Stomach (tissue), 8 donors: ENCODE measurements at regions not wholly inside any gene's neighbourhood (a gene's known extent, or its start where the extent isn't known, plus 50 kb on each side); places are given as distances from the start of the nearest gene placed in this dataset.

Experiments
- DNase-seq, 2 donors: peaks; one replicate each; pipeline versions ENCODE4 v3.0.0 to v3.0.0-alpha.2; 2013 to 2019
- H3K27ac ChIP-seq, 5 donors: fragments of 200-600 bp in 4 of 5; sonication (generic) in 4 of 5; one replicate each; pipeline ENCODE4 v1.5.1; 2013 to 2019; ENCODE audit warnings: mild to moderate bottlenecking in 1 of 5, moderate library complexity in 1 of 5
- H3K27me3 ChIP-seq, 3 donors: fragments of 200-600 bp; sonication (generic); one replicate each; pipeline ENCODE4 v1.5.1; 2017 to 2019; ENCODE audit warnings: mixed run types in 1 of 3
- H3K36me3 ChIP-seq, 4 donors: fragments of 200-600 bp; sonication (generic); 1 replicate in 3 of 4; 2 replicates in 1 of 4; pipeline ENCODE4 v1.5.1; 2016 to 2019
- H3K4me1 ChIP-seq, 4 donors: fragments of 200-600 bp; sonication (generic); one replicate each; pipeline ENCODE4 v1.5.1; 2016 to 2019
- H3K4me3 ChIP-seq, 4 donors: fragments of 200-600 bp; sonication (generic) in 3 of 4; one replicate each; pipeline ENCODE4 v1.5.1; 2016 to 2019; ENCODE audit warnings: mild to moderate bottlenecking in 1 of 4
- H3K9me3 ChIP-seq, 4 donors: fragments of 200-600 bp; sonication (generic); one replicate each; pipeline ENCODE4 v1.5.1; 2016 to 2019
- EP300 ChIP-seq: sonication (generic); formaldehyde crosslinking; IDR thresholded peaks from one replicate; pipeline ENCODE4 v1.6.1; 2017; ENCODE audit warnings: antibody characterized with exemption
- POLR2A ChIP-seq, 4 donors: fragments of 450-650 bp; IDR thresholded peaks; one replicate each; pipeline ENCODE4 v1.6.1; 2016; ENCODE audit warnings: antibody characterized with exemption in 4 of 4, control low read depth in 2 of 4, mild to moderate bottlenecking in 1 of 4, moderate library complexity in 1 of 4
- POLR2AphosphoS5 ChIP-seq, 3 donors: sonication (generic); formaldehyde crosslinking; IDR thresholded peaks; one replicate each; pipeline ENCODE4 v1.6.1; 2016; ENCODE audit warnings: antibody characterized with exemption in 3 of 3
- WGBS, 5 donors: extraction: QIAGEN DNeasy Blood & Tissue Kit in 3 of 5; methylation state at CpG; one replicate each; pipeline versions ENCODE4 v1.1.5 to v1.1.7; 2013 to 2018; 5-methylcytosine and 5-hydroxymethylcytosine counted together
- intact Hi-C: fragments of 100-400 bp; cut with DNase I; formaldehyde crosslinking; loops from one replicate; pipeline ENCODE4 v1.15.1; 2023; ENCODE audit warnings: low total_unique reads
- TF ChIP-seq, protein P1 (sequence below), 7 experiments: fragments of 450-650 bp in 4 of 7; fragments of 200-600 bp in 3 of 7; sonication (generic) in 3 of 7; IDR thresholded peaks; one replicate each; pipeline ENCODE4 v1.5.1; 2016 to 2019; ENCODE audit warnings: antibody characterized with exemption in 7 of 7, control low read depth in 2 of 7, mild to moderate bottlenecking in 1 of 7
- donor health status: healthy with polysubstance abuse.
- donor health status: Bipolar disorder and iron deficiency.
- donor health status: healthy.

- intact Hi-C loops, result no loop called here
- Histone ChIP-seq H3K9me3 (no peaks in the 10 kb centered on the region), H3K4me1 (no peaks in the 10 kb centered on the region), H3K27ac (no peak overlapping the region), H3K27me3 (no peaks in the 10 kb centered on the region), H3K36me3 (peaks cover 0 to 3% (median 1%) of the 10 kb centered on the region in 4 donors), H3K4me3 (no peak overlapping the region)
- no peak for TF ChIP-seq POLR2AphosphoS5 (IDR thresholded peaks at IDR 0.05)
- no peak for TF ChIP-seq POLR2A (IDR thresholded peaks at IDR 0.05)
- TF ChIP-seq, protein P1, sequence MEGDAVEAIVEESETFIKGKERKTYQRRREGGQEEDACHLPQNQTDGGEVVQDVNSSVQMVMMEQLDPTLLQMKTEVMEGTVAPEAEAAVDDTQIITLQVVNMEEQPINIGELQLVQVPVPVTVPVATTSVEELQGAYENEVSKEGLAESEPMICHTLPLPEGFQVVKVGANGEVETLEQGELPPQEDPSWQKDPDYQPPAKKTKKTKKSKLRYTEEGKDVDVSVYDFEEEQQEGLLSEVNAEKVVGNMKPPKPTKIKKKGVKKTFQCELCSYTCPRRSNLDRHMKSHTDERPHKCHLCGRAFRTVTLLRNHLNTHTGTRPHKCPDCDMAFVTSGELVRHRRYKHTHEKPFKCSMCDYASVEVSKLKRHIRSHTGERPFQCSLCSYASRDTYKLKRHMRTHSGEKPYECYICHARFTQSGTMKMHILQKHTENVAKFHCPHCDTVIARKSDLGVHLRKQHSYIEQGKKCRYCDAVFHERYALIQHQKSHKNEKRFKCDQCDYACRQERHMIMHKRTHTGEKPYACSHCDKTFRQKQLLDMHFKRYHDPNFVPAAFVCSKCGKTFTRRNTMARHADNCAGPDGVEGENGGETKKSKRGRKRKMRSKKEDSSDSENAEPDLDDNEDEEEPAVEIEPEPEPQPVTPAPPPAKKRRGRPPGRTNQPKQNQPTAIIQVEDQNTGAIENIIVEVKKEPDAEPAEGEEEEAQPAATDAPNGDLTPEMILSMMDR (IDR thresholded peaks at IDR 0.05), result no peak
- no peak for TF ChIP-seq EP300
- no peak for DNase-seq
- 62 to 80% (median 68%) methylated on average over 5 of the region's 5 CpGs for WGBS, 5 donors
These were observed 183.2 kb downstream of the CYB561 start for GRCh38 chr17:63262751-63263476.

DNA sequence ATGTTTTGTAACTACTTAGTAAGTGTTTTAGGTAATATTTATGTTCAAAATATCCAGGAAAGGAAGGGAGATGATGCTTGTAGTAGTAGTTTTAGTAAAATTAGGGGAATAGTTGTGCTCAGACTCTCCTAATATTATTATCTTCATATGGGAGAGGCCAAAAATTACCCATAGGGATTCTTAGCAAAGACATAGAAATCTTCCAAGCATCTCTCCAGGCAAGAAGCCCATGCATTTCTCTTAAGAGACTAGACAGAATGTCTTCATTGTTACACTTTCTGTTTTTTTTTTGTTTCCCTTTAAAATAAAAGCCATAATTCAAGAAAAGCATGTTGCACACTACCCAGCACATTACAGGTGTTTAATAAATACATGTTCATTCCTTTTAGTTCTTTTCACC is 180.6 kb downstream of the CYB561 start:
- peaks cover 0 to 14% (median 11%) of the 10 kb centered on the region in 4 donors for H3K36me3 ChIP-seq
- TF ChIP-seq POLR2A (IDR thresholded peaks at IDR 0.05) (no peak), EP300 (no peak), POLR2AphosphoS5 (IDR thresholded peaks at IDR 0.05) (no peak)
- TF ChIP-seq, protein P1 (IDR thresholded peaks at IDR 0.05), result no peak
- H3K9me3 ChIP-seq, result no peaks in the 10 kb centered on the region
- intact Hi-C loops, result no loop called here
- no peaks in the 10 kb centered on the region for H3K4me1 ChIP-seq
- no peaks in the 10 kb centered on the region for H3K27me3 ChIP-seq
- H3K27ac ChIP-seq, result no peak overlapping the region
- H3K4me3 ChIP-seq, result no peak overlapping the region
- DNase-seq, result peak in 1 of 2 donors; percentile 15

DNA sequence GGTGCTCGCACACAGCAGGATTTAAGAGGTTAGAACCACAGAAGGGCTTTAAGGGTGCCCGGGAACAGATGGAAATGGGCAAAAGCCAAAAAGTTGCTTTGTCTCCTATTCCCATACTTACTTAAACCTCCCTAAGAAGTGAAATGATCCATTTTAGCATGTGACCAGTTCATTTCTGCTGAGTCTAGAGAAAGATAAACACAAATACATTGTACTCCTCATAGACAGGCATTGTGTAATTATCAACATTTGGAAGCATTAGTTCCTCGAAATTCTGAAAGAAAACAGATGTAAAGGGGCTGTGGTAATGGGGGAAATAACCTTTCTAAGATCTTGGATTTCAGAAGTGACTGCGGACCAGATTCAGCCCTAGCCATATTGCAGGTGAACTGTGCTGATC is 178.3 kb downstream of the CYB561 start:
- H3K27ac ChIP-seq, result no peak overlapping the region
- H3K4me1 ChIP-seq, result no peaks in the 10 kb centered on the region
- DNase-seq, result no peak
- H3K4me3 ChIP-seq, result no peak overlapping the region
- no peaks in the 10 kb centered on the region for H3K9me3 ChIP-seq
- WGBS, 5 donors, result 76 to 80% (median 79%) methylated on average over 4 of the region's 4 CpGs
- intact Hi-C loops, result no loop called here
- H3K36me3 ChIP-seq, result peaks cover 0 to 14% (median 11%) of the 10 kb centered on the region in 4 donors
- TF ChIP-seq POLR2A (IDR thresholded peaks at IDR 0.05) (no peak), POLR2AphosphoS5 (IDR thresholded peaks at IDR 0.05) (no peak), EP300 (no peak)
- TF ChIP-seq, protein P1 (IDR thresholded peaks at IDR 0.05), result no peak
- H3K27me3 ChIP-seq, result no peaks in the 10 kb centered on the region

DNA sequence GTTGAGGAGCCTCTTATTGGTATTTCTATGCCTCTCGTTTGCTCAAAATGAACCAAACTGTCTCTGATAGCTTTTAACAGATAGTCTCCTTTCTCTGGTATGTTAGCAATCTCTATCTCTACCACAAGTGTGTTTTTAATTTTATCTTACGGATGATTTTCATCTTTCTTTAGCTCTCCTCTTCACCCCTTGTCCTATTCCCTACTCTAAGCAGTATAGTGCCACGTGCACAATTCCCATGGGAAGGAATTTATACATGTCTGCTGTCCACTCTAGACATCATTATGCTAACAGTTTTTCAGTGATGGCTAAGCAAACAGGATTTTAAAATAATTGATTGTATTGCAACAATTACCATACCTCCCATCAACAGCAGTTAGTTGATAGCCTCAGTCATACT is 177.3 kb downstream of the CYB561 start:
- intact Hi-C loops, result no loop called here
- Histone ChIP-seq H3K4me1 (no peaks in the 10 kb centered on the region), H3K9me3 (no peaks in the 10 kb centered on the region), H3K27me3 (no peaks in the 10 kb centered on the region), H3K4me3 (no peak overlapping the region), H3K27ac (no peak overlapping the region), H3K36me3 (peaks cover 0 to 14% (median 11%) of the 10 kb centered on the region in 4 donors)
- no peak for DNase-seq
- TF ChIP-seq, protein P1 (IDR thresholded peaks at IDR 0.05), result no peak
- TF ChIP-seq EP300 (no peak), POLR2A (IDR thresholded peaks at IDR 0.05) (no peak), POLR2AphosphoS5 (IDR thresholded peaks at IDR 0.05) (no peak)
- 89 to 93% (median 90%) methylated on average over 3 of the region's 3 CpGs for WGBS, 5 donors
